GM19455 (cell line): ENCODE measurements at regions not wholly inside any gene's neighbourhood (a gene's known extent, or its start where the extent isn't known, plus 50 kb on each side); places are given as distances from the start of the nearest gene placed in this dataset.

Experiments used
- ATAC-seq: cut with Tn5 transposase; IDR thresholded peaks from one replicate; pipeline ENCODE4 v1.9.1; 2021; ENCODE audit not compliant: unreplicated experiment

DNA sequence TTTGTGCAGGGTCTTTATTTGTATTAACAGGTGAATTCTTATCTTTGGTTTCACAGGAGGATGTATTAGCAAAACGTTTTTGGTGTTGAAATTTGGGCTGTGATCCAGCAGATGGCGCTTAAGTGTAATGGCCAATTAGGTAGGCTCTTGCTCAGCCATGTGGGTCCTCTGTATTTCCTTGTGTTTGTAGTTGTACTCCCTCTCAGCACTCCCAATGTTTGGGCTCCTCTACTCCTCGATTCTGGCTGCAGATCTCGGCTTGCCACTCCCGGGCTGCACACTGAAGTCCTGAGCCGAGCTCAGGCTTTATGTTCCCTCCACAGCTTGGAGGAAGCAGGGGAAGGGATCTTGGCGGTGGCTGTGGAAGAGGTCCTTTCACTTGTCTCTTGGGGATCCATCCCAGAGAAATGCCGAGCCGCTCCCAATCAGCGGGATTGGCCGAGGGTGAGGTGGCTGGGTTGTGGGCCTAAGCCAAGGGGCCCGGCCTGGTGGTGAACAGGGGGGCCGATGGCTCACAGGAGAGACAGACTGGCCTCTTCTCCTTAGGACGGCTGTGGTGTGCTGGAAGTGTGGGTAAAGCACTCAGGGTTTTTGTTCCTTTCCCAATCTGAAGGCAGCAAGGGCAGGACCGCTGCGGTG lies 133.7 kb downstream of the AEBP2 start:
- peak; percentile 71 for ATAC-seq

DNA sequence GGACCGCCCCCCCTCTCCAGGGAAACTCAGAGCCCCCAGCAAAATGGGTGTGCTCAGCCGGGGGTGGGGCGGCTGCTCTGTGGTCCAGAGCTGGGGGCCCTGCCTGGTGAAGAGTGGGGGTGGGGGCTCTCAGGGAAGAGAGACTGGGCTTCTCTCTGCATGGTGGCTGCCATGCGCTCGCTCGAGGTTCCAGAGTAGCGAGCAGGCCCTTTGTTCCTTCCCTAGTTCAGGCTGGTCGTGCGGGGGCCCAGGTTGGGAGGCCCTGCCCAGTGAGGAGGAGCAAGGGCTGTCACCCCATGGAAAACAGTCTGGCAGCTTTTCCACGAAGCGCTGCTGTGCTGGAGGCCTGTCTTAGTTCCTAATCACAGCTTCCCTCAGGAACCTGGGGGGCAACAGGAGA lies 134.6 kb downstream of the AEBP2 start:
- no peak for ATAC-seq

DNA sequence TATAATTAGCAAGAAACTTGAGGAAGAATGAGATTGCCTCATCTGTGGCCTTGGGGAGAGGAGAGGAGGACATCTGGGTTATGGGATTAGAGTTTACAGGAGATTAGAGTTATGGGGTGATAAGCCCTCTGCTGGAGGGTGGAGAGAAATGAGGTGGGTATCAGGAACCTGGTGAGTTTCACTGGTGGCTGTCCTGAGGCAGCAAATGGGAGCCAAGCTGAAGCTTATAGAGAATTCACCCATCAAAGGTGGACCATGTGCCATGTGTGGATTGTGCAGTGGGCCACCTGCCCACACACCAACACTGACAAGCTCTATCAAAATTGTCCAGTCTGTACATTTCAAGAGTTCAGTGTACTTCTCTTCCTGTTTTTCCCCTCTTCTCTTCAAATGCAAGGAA lies 135.3 kb downstream of the AEBP2 start:
- no peak for ATAC-seq

DNA sequence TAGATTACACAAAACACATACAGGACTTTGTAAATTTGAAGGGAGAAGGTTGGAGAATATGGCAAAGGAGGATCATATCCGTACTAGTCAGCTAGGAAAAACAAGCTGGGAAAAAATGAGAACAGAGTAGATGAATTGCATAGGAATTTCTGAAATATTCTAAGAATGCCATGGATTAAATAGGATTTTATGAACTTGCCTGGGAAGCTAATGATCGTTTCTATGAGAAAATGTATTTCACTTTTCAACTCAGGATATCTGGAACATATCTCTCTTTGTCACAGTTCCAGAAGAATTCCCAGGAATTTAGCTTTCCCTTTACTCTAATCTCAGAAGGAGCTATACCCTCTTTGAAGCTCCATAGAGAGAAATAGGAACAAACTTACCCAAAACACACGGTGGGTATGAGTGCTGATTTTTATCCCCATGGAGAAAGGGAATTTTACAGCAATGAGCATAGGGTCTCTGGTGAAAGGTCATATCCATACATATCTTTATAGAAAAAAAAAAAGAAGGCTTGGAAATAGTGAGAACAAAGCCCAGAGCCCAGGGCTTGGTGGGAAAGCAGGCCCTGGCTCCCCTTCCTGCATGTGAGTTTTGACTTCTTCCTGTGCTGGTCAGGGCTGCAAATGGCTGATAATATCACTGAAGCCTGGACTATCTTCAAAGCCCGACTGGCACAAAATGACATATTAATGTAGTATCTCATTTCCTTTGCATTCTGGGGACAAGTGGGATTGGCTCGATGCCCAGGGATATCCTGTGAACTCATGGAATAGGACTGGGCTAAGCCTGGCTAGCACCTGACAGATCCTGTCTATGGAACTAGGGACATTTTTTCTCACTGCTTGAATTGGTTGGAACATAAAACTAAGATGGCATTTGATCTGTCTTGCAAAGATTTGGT lies 136.3 kb downstream of the AEBP2 start:
- ATAC-seq, result no peak

DNA sequence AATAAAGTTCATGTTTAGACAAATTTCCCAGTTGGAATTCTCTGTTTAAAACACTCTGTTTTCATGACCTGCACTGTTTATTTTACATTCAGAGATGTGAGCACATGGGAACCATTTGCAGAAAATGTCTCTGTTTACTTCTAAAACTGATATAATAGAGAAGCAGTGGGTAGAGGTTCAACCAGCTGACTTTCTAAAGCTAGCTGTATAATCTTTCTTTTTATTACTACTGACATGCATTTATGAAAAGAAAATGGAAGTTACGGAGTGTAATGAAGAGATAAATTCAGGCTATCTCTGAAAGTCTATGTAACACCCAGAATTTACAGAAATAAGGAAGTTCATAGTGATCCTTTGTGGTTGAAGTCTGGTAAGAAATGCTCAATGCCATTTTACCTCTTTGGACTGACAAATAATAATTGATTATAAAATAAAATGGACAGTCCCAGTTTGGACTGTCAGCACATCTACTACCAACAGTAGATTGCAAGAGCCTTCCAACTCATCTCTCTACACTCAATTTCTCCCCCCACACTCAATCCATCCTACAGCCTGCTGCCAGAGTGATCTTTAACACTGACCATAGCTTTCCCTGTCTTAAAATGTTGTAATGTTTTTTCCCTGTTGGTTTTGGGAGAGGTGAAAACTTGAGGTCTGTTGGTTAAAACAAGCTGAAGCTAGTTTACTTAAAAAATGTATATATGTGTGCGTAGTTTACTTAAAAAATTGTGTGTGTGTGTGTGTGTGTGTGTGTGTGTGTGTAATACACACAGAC lies 137.4 kb downstream of the AEBP2 start:
- no peak for ATAC-seq

DNA sequence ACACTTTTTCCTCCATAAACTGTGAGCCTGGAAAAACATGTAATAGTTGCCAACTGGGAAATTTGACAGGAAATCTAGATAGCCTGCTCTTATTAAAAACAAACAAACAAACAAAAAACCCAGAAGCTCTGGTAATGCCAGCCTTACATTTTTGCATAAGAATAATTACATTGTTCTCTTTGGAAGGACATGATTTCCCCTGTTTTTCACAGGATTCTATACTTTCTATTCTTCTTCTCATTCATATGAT lies 137.9 kb downstream of the AEBP2 start:
- no peak for ATAC-seq

DNA sequence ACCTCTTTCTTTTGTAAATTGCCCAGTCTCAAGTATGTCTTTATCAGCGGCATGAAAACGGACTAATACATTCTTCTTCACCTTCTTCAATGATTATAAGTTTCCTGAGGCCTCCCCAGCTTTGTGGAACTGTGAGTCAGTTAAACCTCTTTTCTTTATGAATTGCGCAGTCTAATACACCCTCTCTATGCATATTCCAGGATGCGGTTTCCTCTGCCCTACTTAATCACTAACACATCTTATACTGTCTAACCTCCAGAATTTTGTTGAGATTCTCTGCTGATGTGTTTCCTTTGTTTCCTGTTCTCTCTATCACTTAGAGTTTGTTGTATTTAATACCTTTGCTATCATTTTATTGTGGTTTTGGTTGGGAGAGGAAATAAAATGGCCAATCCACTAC lies 145.4 kb downstream of the AEBP2 start:
- ATAC-seq, result no peak

DNA sequence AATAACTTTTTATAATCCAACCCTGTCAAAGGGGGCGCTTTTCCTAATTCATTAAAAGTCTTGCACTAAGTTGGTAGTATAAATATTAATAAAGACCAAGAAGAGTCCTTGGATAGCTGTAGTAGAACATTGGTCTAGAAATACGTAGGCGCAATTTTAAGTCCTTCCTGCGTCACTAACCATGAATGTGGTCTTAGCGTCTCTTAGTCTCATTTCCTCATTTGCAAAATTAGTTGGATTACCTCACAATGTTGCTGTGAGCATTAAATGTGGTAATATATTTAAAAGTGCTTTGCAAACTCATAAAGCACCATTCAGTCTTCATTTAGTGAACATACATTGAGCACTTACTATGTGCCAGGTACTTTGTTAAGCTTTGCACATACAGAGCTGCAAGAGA lies 149.7 kb downstream of the AEBP2 start:
- ATAC-seq, result no peak

DNA sequence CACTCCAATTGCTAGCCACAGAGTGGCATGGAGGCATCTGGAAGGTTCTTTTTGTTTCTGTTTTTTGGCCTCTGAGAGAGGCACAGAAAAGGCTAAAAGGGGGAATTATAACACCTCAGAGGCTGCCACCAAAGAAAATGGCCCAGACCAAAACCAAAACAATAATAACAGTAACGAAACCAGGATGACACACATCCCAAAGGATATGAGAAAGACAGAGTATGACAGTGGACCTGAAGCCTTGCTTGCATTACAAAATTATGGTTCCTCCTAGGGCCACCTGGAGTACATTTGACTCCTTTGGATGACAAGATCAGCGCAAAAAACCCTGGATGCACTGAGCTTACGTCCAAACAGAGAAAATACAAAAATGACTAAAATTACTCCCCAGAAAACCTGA lies 152.7 kb downstream of the AEBP2 start:
- ATAC-seq, result no peak

DNA sequence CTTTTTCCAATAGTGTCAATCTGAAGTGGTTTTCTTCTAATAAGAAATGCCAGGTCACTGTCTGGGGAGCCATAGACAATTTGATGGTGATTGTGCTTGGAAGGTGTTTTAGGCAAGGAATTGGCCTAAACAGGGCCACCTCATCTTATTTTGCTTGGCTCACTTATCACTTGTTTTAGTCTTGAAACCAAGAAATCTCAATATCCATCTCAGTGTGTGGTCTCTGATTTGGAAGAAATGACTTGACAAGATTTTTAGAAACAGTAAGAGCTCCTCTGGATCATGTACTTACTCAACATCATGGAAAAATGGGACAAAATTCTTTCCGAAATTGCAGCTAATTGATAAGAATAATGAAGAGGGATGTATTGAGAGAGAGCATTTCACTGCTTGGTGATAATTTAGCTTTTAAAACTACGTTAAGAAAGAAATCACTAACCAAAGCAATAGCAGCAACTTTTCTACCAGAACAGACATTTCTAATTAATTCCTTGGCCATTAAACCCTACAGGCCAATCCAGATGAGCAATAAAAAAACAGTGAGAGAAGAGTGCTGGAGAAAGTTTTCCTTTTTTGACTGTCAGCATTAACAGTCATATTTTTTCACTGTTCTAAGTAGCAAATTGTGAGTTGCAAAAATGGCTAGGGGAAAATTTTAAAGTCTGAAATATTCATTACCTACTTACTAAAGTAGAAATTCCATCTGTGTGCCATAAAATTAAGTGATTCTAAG lies 157.3 kb downstream of the AEBP2 start:
- ATAC-seq, result no peak

DNA sequence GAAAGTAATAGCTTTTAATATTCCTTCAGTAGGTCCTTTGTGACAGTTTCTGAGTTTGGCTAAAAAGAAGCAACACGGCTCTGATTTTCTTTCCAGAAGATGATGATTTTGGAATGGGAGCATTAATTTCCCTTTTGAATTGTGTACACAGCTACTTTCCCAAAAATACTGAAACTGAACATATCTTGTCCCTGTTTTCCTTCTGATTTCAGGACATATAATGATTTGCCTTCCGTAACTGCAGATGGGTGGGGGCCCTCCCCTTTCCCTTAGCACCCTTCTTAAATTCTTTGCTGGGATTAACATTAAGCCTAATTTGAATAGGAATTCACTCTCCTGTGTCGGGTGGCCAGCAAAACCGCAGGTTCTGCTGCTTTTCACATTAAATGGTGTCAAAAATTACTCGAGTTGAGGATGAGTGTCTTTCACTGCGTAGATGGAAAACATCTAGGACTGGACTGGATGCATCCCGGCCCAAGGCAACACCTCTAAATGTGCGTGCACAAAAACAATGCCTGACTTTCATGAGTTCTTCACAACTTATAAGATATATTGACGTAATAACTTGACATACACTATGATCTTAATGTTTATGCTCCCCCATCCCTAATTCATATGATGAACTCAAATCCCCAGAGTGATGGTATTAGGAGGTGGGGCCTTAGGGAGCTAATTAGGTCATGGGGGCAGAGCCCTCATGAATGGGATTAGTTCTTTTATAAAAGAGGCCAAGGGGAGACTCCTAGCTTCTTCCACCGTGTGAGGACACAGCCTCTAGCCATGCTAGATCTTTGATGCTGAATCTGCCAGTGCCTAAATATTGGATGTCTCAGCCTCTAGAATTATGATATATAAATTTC lies 158.1 kb downstream of the AEBP2 start:
- no peak for ATAC-seq

DNA sequence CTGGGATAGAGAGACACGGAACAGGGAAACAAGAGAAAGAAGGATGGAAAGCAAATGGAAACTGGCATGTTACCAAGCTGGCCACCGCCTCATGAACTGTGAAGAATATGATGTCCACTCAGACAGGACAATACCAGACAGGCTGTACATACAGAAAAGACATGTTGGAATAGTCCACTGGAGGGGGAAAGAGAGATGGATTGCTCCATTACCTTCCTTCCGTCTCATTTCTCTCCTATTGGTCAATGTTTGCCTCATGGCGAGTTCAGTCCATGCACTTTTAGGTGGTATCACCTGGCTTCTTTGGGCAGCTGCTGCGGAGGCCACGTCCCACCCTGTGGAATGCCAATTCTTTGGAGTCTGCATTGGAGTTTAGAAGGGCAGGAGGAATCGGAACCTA lies 166.4 kb downstream of the AEBP2 start:
- ATAC-seq, result no peak

DNA sequence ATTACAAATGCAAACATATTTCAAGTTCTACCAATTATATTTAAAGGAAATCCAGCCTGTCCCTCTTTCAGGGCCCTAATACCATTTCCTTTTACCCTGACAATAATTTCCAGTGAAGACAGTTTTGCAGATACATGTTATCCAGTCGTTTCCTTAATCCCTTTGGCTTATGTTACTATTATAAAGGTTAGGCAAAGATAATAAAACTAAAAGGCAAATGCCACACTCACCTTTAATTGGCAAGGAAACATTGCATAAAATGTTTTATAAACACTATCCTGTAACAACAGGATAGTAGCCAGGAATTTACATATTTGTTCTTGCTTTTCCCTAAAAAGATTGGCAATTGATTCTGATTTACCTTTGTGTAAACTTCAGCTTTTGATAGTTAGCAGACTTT lies 168.7 kb downstream of the AEBP2 start:
- ATAC-seq, result no peak

DNA sequence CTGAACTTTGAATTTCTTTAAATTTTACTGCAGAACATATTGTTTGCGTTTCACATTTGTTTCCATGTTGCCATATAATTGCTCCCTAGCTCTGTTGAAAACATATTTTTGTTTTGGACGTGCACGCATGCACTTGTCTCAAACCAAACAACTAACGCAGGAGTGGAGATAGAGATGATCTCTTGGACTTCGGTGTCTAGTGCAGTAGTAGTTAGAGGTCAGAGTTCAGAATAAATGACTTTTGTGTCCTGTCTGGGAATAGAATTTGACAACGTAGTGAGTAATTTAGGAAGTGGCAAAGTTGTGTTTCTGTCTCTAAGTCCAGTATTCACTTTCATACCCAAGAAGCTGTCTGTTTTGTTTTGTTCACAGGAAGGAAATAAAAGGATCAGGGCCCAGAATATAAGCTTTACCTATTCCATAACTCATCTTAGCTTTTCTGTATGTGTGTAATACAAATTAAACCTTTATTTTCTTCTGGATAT lies 173.8 kb downstream of the AEBP2 start:
- ATAC-seq, result no peak

DNA sequence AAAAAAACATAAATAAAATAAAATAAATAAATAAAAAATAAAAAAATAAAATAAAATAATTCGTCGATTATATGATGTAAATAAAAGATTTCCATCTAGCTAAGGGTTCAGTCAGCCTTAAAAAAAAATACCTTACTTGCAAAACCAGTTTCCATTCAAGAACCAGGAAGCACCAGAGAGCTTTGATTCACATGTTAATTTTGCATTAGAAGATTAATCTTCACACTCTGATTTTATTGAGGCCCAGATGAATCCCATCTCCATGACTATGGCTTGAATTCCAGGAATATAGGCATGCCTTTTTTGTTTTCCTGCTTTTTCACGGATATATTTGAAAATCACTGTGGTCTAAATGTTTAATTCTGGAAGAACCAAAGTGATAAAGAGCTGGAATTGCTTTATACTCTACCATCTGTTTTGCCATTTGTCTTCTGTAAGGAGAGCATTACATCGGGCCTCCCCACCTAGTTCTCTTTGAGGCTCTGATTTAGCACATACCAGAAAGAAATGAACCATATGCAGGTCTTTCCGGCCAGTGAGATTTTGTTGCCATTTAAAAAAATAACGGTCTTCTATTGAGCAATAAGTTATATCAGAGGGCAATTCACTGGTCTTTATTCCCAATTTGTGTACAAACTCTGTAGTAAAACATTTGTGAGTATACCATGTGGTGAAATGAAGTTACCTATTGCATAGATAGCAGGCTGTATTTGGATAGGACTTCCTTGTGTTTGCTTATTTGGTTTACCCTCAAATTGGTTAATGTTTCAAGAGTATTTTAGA lies 175.5 kb downstream of the AEBP2 start:
- ATAC-seq, result no peak

DNA sequence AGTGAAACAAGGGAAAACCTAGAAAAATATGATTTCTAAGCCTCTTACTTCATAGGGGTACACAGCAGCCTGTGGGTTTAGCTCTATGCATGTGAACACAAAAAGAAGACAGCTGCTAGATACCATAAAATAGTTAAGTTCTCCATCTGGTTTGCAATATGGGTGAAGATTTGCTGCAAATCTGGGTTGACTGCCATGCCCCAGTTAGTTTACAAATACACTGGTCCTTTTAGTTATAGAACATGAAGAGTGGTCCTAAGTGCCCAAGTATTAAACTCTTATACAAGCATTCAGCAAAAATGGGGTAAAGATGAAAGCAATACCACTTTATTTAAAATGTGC lies 176.1 kb downstream of the AEBP2 start:
- ATAC-seq, result no peak

DNA sequence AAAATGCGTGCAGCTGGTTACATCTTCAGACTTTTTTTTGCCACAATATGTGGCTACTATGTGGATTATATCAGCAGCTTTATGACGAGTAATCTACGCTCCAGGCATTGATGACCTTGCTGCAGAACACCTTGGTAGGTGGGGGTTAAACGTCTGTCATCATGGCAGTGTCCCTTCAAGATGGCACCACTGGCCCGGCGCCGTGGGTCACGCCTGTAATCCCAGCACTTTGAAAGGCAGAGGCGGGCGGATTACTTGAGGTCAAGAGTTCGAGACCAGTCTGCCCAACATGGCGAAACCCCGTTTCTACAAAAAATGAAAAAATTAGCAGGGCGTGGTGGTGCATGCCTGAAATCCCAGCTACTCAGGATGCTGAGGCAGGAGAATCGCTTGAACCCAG lies 177.5 kb downstream of the AEBP2 start:
- ATAC-seq, result no peak

DNA sequence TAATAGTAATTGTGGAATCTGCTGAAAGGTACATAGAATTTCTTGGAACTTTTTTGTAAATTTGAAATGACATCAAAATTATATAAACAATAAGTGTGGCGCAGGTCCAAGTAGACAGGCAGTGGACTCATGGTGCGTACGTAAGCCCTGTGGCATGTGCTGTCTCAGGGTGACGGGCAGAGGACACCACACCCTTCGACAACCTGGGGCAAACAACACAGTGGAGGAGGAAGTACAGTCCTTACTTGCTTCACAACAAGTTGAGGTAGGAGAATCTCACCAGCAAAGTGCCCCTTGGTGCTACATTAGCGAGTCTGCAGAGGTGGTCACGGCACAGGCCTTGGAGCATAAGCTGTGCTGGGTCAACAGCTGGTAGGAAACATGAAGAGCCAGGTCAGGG lies 180.9 kb downstream of the AEBP2 start:
- no peak for ATAC-seq

DNA sequence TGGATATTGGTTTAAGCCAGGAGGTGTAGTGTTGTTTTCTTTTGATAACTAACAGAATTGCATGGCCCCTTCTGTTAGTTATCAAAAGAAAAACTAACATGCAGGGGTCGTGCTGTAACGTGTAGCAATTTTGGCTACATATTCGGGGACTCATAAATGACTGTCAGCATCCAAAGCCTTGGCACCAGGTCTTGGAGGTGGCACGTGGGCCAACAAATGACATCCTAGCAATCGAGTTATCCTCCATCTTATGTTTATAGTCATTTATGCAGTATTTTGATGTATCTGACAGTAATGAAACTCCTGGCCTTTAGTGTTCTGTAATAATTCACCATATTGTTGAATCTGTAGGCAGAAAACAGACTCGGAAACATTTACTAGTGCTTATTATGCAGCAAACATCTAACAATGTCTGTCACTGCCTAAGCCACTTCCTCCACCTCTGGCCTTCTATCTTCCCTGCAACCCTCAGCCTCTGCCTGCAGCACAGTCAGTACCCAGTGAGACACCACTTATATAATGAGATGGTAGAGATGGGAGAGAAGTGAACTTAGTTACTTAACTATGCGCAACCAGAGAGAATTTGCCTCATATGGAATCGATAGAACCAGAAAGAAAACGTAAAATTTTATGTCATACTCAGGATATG lies 184.6 kb downstream of the AEBP2 start:
- no peak for ATAC-seq
